SK-N-SH treated with all-trans-retinoic acid at 6 μM for 48 hours (cell line): ENCODE measurements at regions not wholly inside any gene's neighbourhood (a gene's known extent, or its start where the extent isn't known, plus 50 kb on each side); places are given as distances from the start of the nearest gene placed in this dataset.

Experiments
- ATAC-seq: fragments of 200-7000 bp; cut with Tn5 transposase; 3 replicates; pipeline ENCODE4 v1.9.1; 2020; ENCODE audit warnings: mild to moderate bottlenecking, moderate library complexity
- ARNTL ChIP-seq: fragments of 450-650 bp; formaldehyde crosslinking; IDR thresholded peaks from 2 replicates; pipeline ENCODE4 v1.5.0; 2020; ENCODE audit warnings: low read depth, mild to moderate bottlenecking, moderate library complexity, borderline replicate concordance
- BACH2 ChIP-seq: fragments of 250-450 bp; sonication (Bioruptor Pico); IDR thresholded peaks from 2 replicates; pipeline ENCODE4 v1.9.0; 2021; ENCODE audit warnings: mild to moderate bottlenecking, borderline replicate concordance
- CREB5 ChIP-seq: fragments of 250-450 bp; sonication (Bioruptor Pico); IDR thresholded peaks from 2 replicates; pipeline ENCODE4 v1.5.1; 2020; ENCODE audit warnings: low read depth, mild to moderate bottlenecking, moderate library complexity
- CSDC2 ChIP-seq: fragments of 250-450 bp; sonication (Bioruptor Pico); IDR thresholded peaks from 2 replicates; pipeline ENCODE4 v1.5.0; 2020; ENCODE audit warnings: mild to moderate bottlenecking, moderate library complexity
- ESRRG ChIP-seq: fragments of 250-450 bp; sonication (Bioruptor Pico); IDR thresholded peaks from 2 replicates; pipeline ENCODE4 v1.6.1; 2021; ENCODE audit warnings: mild to moderate bottlenecking
- GLIS3 ChIP-seq: fragments of 250-450 bp; sonication (Bioruptor Pico); IDR thresholded peaks from 2 replicates; pipeline ENCODE4 v1.5.0; 2020; ENCODE audit warnings: mild to moderate bottlenecking, moderate library complexity
- ISL1 ChIP-seq: fragments of 250-450 bp; sonication (Bioruptor Pico); IDR thresholded peaks from 2 replicates; pipeline ENCODE4 v2.1.2; 2022; ENCODE audit warnings: mild to moderate bottlenecking, moderate library complexity
- OSR1 ChIP-seq: fragments of 250-450 bp; sonication (Bioruptor Pico); IDR thresholded peaks from 2 replicates; pipeline ENCODE4 v1.8.0; 2022; ENCODE audit warnings: moderate library complexity, mild to moderate bottlenecking, inconsistent platforms
- PATZ1 ChIP-seq: fragments of 250-450 bp; sonication (Bioruptor Pico); IDR thresholded peaks from 2 replicates; pipeline ENCODE4 v1.8.0; 2020; ENCODE audit warnings: mild to moderate bottlenecking, moderate library complexity, borderline replicate concordance
- PPARA ChIP-seq: fragments of 250-450 bp; sonication (Bioruptor Pico); IDR thresholded peaks from 2 replicates; pipeline ENCODE4 v1.5.0; 2020; ENCODE audit warnings: mild to moderate bottlenecking, borderline replicate concordance
- RARB ChIP-seq: fragments of 250-450 bp; sonication (Bioruptor Pico); IDR thresholded peaks from 2 replicates; pipeline ENCODE4 v1.8.0; 2021; ENCODE audit warnings: mild to moderate bottlenecking, moderate library complexity
- SNAI2 ChIP-seq: fragments of 250-450 bp; sonication (Bioruptor Pico); IDR thresholded peaks from 2 replicates; pipeline ENCODE4 v1.5.0; 2020; ENCODE audit warnings: mild to moderate bottlenecking, moderate library complexity
- TCF4 ChIP-seq: fragments of 250-450 bp; sonication (Bioruptor Pico); IDR thresholded peaks from 2 replicates; pipeline ENCODE4 v1.8.0; 2021; ENCODE audit warnings: mild to moderate bottlenecking, moderate library complexity, borderline replicate concordance
- TOX ChIP-seq: fragments of 250-450 bp; sonication (Bioruptor Pico); IDR thresholded peaks from 2 replicates; pipeline ENCODE4 v1.8.0; 2021; ENCODE audit warnings: mild to moderate bottlenecking, moderate library complexity, borderline replicate concordance
- ZC3H10 ChIP-seq: fragments of 250-450 bp; sonication (Bioruptor Pico); IDR thresholded peaks from 2 replicates; pipeline ENCODE4 v1.5.1; 2021; ENCODE audit warnings: mild to moderate bottlenecking, moderate library complexity
- ZFP3 ChIP-seq: fragments of 250-450 bp; sonication (Bioruptor Pico); IDR thresholded peaks from 2 replicates; pipeline ENCODE4 v1.5.0; 2020; ENCODE audit warnings: mild to moderate bottlenecking, moderate library complexity
- ZFP30 ChIP-seq: fragments of 450-650 bp; formaldehyde crosslinking; IDR thresholded peaks from 2 replicates; pipeline ENCODE4 v1.5.0; 2022; ENCODE audit warnings: mild to moderate bottlenecking, moderate library complexity
- ZNF565 ChIP-seq: fragments of 450-650 bp; formaldehyde crosslinking; conservative IDR thresholded peaks from 2 replicates; pipeline ENCODE4 v1.5.0; 2020; ENCODE audit warnings: low read depth, mild to moderate bottlenecking, moderate library complexity
- ZNF70 ChIP-seq: fragments of 450-650 bp; formaldehyde crosslinking; IDR thresholded peaks from 2 replicates; pipeline ENCODE4 v1.5.0; 2020; ENCODE audit warnings: mild to moderate bottlenecking, moderate library complexity
- ZNF8 ChIP-seq: fragments of 450-650 bp; formaldehyde crosslinking; IDR thresholded peaks from 2 replicates; pipeline ENCODE4 v1.5.0; 2020; ENCODE audit warnings: mild to moderate bottlenecking, moderate library complexity
- TF ChIP-seq, protein P1 (sequence below): fragments of 250-450 bp; sonication (Bioruptor Pico); IDR thresholded peaks from 2 replicates; pipeline ENCODE4 v1.8.0; 2021; ENCODE audit warnings: low read depth, mild to moderate bottlenecking, moderate library complexity, borderline replicate concordance
- TF ChIP-seq, protein P2 (sequence below): fragments of 250-450 bp; sonication (Bioruptor Pico); IDR thresholded peaks from 2 replicates; pipeline ENCODE4 v1.5.1; 2021; ENCODE audit warnings: mild to moderate bottlenecking, moderate library complexity

- no peak for TF ChIP-seq PATZ1 (CRISPR knock-in tag)
- no peak for TF ChIP-seq OSR1 (CRISPR knock-in tag)
- no peak for TF ChIP-seq SNAI2
- no peak for TF ChIP-seq PPARA (CRISPR knock-in tag)
- TF ChIP-seq TOX (CRISPR knock-in tag), result no peak
These were observed 285.4 kb downstream of the NUP35 start (continued) for GRCh38 chr2:183409662-183410061.

- TF ChIP-seq TCF4 (CRISPR knock-in tag) (no peak), ZFP3 (no peak), CREB5 (CRISPR knock-in tag) (no peak), ISL1 (no peak), ESRRG (CRISPR knock-in tag) (no peak), OSR1 (CRISPR knock-in tag) (no peak), TOX (CRISPR knock-in tag) (no peak)
- ATAC-seq, result no peak
These were observed 292.5 kb downstream of the NUP35 start for GRCh38 chr2:183416753-183417152.

DNA sequence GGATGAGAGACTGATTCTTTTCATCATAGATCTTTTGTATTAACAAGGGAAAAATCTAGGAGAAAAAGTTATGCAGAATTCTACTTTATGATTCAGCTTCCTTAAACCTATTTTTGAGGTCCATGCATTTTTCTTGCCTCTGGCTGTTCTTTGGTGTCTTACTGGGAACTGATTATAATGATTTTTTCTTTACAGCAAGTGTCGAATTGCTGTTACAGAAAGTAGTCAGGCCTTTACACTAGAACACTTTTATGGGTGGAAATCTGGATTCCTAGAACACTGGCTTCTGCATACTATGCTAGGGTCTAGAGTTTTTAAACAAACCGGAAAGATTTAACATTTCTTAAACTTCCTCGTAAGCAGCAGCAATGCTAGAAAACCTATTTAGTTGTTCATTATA is 302.6 kb downstream of the NUP35 start:
- TF ChIP-seq ZNF8 (CRISPR knock-in tag) (no peak), BACH2 (CRISPR knock-in tag) (no peak), CREB5 (CRISPR knock-in tag) (no peak), RARB (CRISPR knock-in tag) (no peak), TCF4 (CRISPR knock-in tag) (no peak), OSR1 (CRISPR knock-in tag) (no peak), SNAI2 (no peak), ISL1 (no peak), CSDC2 (CRISPR knock-in tag) (no peak), ZNF565 (no peak), GLIS3 (no peak), PATZ1 (CRISPR knock-in tag) (no peak)
- TF ChIP-seq, protein P1, sequence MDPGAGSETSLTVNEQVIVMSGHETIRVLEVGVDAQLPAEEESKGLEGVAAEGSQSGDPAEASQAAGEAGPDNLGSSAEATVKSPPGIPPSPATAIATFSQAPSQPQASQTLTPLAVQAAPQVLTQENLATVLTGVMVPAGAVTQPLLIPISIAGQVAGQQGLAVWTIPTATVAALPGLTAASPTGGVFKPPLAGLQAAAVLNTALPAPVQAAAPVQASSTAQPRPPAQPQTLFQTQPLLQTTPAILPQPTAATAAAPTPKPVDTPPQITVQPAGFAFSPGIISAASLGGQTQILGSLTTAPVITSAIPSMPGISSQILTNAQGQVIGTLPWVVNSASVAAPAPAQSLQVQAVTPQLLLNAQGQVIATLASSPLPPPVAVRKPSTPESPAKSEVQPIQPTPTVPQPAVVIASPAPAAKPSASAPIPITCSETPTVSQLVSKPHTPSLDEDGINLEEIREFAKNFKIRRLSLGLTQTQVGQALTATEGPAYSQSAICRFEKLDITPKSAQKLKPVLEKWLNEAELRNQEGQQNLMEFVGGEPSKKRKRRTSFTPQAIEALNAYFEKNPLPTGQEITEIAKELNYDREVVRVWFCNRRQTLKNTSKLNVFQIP (CRISPR knock-in tag), result no peak
- TF ChIP-seq, all 23 proteins: peak for 0
- no peak for ATAC-seq

- ATAC-seq, result no peak
- TF ChIP-seq GLIS3 (no peak), ZNF70 (CRISPR knock-in tag) (no peak), ARNTL (CRISPR knock-in tag) (no peak), BACH2 (CRISPR knock-in tag) (no peak), ZNF8 (CRISPR knock-in tag) (no peak), PPARA (CRISPR knock-in tag) (no peak), SNAI2 (no peak), PATZ1 (CRISPR knock-in tag) (no peak), ZC3H10 (CRISPR knock-in tag) (no peak), ZNF565 (no peak), ISL1 (no peak), CSDC2 (CRISPR knock-in tag) (no peak), ZFP3 (no peak), TCF4 (CRISPR knock-in tag) (no peak), ZFP30 (CRISPR knock-in tag) (no peak)
- TF ChIP-seq, protein P2, sequence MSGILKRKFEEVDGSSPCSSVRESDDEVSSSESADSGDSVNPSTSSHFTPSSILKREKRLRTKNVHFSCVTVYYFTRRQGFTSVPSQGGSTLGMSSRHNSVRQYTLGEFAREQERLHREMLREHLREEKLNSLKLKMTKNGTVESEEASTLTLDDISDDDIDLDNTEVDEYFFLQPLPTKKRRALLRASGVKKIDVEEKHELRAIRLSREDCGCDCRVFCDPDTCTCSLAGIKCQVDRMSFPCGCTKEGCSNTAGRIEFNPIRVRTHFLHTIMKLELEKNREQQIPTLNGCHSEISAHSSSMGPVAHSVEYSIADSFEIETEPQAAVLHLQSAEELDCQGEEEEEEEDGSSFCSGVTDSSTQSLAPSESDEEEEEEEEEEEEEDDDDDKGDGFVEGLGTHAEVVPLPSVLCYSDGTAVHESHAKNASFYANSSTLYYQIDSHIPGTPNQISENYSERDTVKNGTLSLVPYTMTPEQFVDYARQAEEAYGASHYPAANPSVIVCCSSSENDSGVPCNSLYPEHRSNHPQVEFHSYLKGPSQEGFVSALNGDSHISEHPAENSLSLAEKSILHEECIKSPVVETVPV (CRISPR knock-in tag), result no peak
- TF ChIP-seq, protein P1 (CRISPR knock-in tag), result no peak
These were observed 303.3 kb downstream of the NUP35 start for GRCh38 chr2:183427558-183427957.
